OCI-LY1 (cell line): ENCODE measurements at regions not wholly inside any gene's neighbourhood (a gene's known extent, or its start where the extent isn't known, plus 50 kb on each side); places are given as distances from the start of the nearest gene placed in this dataset.

Source experiments
- EZH2 ChIP-seq: fragments of 200-600 bp; sonication (generic), shearing (Covaris generic); IDR thresholded peaks from 2 replicates; pipeline ENCODE4 v1.8.0; 2017; ENCODE audit warnings: borderline replicate concordance, mixed run types, mild to moderate bottlenecking, antibody characterized with exemption, low read length, moderate library complexity, mixed read lengths
- TF ChIP-seq, protein P1 (sequence below): fragments of 200-600 bp; sonication (generic), shearing (Covaris generic); IDR thresholded peaks from 2 replicates; pipeline ENCODE4 v1.5.1; 2017; ENCODE audit warnings: mild to moderate bottlenecking, antibody characterized with exemption, low read length, moderate library complexity, mixed read lengths

DNA sequence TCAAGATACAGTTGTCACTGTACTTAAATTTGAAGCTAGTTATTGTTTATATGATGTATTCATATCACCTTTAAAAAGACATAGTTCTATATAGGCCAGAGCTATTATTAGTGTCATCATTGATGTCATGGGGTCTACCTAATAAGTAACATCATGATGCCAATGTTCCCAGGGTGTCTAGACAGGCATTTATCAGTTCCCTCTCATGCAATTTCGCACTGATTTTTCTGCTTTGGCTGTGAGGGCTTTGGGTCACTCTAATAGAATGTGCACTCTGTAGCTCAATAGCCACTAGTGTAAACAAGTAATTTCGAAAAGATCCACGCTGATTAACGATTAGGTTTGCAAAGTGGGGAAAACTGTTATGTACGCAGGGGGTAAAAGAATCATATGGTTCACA, 1651.3 kb downstream of the SLITRK5 start:
- TF ChIP-seq EZH2: no peak
- TF ChIP-seq, protein P1, sequence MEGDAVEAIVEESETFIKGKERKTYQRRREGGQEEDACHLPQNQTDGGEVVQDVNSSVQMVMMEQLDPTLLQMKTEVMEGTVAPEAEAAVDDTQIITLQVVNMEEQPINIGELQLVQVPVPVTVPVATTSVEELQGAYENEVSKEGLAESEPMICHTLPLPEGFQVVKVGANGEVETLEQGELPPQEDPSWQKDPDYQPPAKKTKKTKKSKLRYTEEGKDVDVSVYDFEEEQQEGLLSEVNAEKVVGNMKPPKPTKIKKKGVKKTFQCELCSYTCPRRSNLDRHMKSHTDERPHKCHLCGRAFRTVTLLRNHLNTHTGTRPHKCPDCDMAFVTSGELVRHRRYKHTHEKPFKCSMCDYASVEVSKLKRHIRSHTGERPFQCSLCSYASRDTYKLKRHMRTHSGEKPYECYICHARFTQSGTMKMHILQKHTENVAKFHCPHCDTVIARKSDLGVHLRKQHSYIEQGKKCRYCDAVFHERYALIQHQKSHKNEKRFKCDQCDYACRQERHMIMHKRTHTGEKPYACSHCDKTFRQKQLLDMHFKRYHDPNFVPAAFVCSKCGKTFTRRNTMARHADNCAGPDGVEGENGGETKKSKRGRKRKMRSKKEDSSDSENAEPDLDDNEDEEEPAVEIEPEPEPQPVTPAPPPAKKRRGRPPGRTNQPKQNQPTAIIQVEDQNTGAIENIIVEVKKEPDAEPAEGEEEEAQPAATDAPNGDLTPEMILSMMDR: no peak
